ENCODE measurements at regions not wholly inside any gene's neighbourhood (a gene's known extent, or its start where the extent isn't known, plus 50 kb on each side); places are given as distances from the start of the nearest gene placed in this dataset.

- no peak for TF ChIP-seq CTCF (IDR thresholded peaks at IDR 0.05)
- TF ChIP-seq POLR2A (IDR thresholded peaks at IDR 0.05): no peak
These were observed 2170.2 kb downstream of the PCDH7 start for GRCh38 chr4:32890398-32890797.

Data from right lobe of liver (tissue), 4 donors.